SK-N-SH (cell line): ENCODE measurements at regions not wholly inside any gene's neighbourhood (a gene's known extent, or its start where the extent isn't known, plus 50 kb on each side); places are given as distances from the start of the nearest gene placed in this dataset.

Experiments used
- CTCF ChIA-PET: fragments of 300-600, 350-600 bp; formaldehyde crosslinking; extraction: SDS; loops from one replicate; lab custom pipeline; 2021; lab: Yijun Ruan, JAX
- POLR2A ChIA-PET: fragments of 350-600 bp; sonication (Branson Sonifier 250); formaldehyde crosslinking; extraction: SDS; loops from one replicate; lab custom pipeline; 2020; ENCODE audit warnings: antibody characterized with exemption, inconsistent platforms; lab: Yijun Ruan, JAX
- DNase-seq: peaks from one replicate; pipeline ENCODE4 v3.0.0; 2012
- H2AFZ ChIP-seq: fragments of 200-600 bp; sonication (generic); 2 replicates; pipeline ENCODE4 v1.8.1; 2016; ENCODE audit warnings: antibody characterized with exemption, mild to moderate bottlenecking, low read depth
- H3F3A ChIP-seq: fragments of 200-600 bp; sonication (generic); replicated peaks from 2 replicates; pipeline ENCODE3; 2016; ENCODE audit warnings: antibody characterized with exemption, mild to moderate bottlenecking; ENCODE audit not compliant: insufficient read depth
- H3K27ac ChIP-seq, 2 experiments: fragments of 200-500 bp in 1 of 2; fragments of 200-600 bp in 1 of 2; sonication (Bioruptor generic) in 1 of 2; sonication (generic), shearing (Covaris generic) in 1 of 2; 2 replicates each; pipeline versions ENCODE4 v1.5.1 to v1.6.1; 2014 to 2016; ENCODE audit warnings: low read depth in 2 of 2, inconsistent platforms in 1 of 2, low read length in 1 of 2, mild to moderate bottlenecking in 1 of 2, mixed read lengths in 1 of 2
- H3K27me3 ChIP-seq: fragments of 200-600 bp; sonication (generic), shearing (Covaris generic); 2 replicates; pipeline ENCODE4 v1.6.1; 2016; ENCODE audit warnings: mixed run types; ENCODE audit not compliant: insufficient read depth
- H3K36me3 ChIP-seq, 2 experiments: fragments of 200-500 bp in 1 of 2; fragments of 200-600 bp in 1 of 2; sonication (Bioruptor generic) in 1 of 2; sonication (generic) in 1 of 2; replicated peaks in 1 of 2; 2 replicates each; pipeline versions ENCODE3 to v1.5.1; 2014 to 2016; ENCODE audit warnings: low read length in 1 of 2, mild to moderate bottlenecking in 1 of 2; ENCODE audit not compliant: insufficient read depth in 2 of 2, control insufficient read depth in 1 of 2
- H3K4me1 ChIP-seq, 2 experiments: fragments of 200-500 bp in 1 of 2; fragments of 200-600 bp in 1 of 2; sonication (Bioruptor generic) in 1 of 2; sonication (generic), shearing (Covaris generic) in 1 of 2; 2 replicates each; pipeline versions ENCODE4 v1.5.1 to v1.6.1; 2014 to 2016; ENCODE audit warnings: low read depth in 1 of 2, low read length in 1 of 2, mixed run types in 1 of 2; ENCODE audit not compliant: insufficient read depth in 2 of 2, control insufficient read depth in 1 of 2
- H3K4me2 ChIP-seq: fragments of 200-600 bp; sonication (generic), shearing (Covaris generic); 2 replicates; pipeline ENCODE4 v1.6.1; 2017; ENCODE audit warnings: mixed run types
- H3K4me3 ChIP-seq, 2 experiments: fragments of 200-500 bp in 1 of 2; fragments of 200-600 bp in 1 of 2; sonication (Bioruptor generic) in 1 of 2; sonication (generic), shearing (Covaris generic) in 1 of 2; 2 replicates each; pipeline versions ENCODE4 v1.5.1 to v1.8.1; 2014 to 2016; ENCODE audit warnings: low read depth in 2 of 2, inconsistent platforms in 1 of 2, low read length in 1 of 2, mild to moderate bottlenecking in 1 of 2, mixed read lengths in 1 of 2, moderate library complexity in 1 of 2
- H3K79me2 ChIP-seq: fragments of 200-600 bp; sonication (generic); 2 replicates; pipeline ENCODE4 v1.8.1; 2017; ENCODE audit warnings: mild to moderate bottlenecking; ENCODE audit not compliant: insufficient read depth
- H3K9ac ChIP-seq: fragments of 200-600 bp; sonication (generic); 2 replicates; pipeline ENCODE4 v1.6.1; 2017; ENCODE audit warnings: mixed run types
- H3K9me2 ChIP-seq: fragments of 200-600 bp; sonication (generic); 2 replicates; pipeline ENCODE4 v1.6.1; 2017; ENCODE audit warnings: mixed run types
- H3K9me3 ChIP-seq: fragments of 200-600 bp; sonication (generic); 2 replicates; pipeline ENCODE4 v1.6.1; 2017; ENCODE audit warnings: mixed run types, mild to moderate bottlenecking, moderate library complexity
- H4K20me1 ChIP-seq: fragments of 200-600 bp; sonication (generic); 2 replicates; pipeline ENCODE4 v1.6.1; 2017; ENCODE audit warnings: mild to moderate bottlenecking, mixed run types; ENCODE audit not compliant: insufficient read depth
- ELF1 ChIP-seq: IDR thresholded peaks from 2 replicates; pipeline ENCODE4 v1.4.0; 2012
- EZH2phosphoT487 ChIP-seq: fragments of 200-600 bp; sonication (generic); IDR thresholded peaks from 2 replicates; pipeline ENCODE4 v1.6.1; 2017; ENCODE audit warnings: low read depth, mixed run types, mild to moderate bottlenecking, antibody characterized with exemption, moderate library complexity, borderline replicate concordance
- FOSL2 ChIP-seq: IDR thresholded peaks from 2 replicates; pipeline ENCODE4 v1.4.0; 2012; ENCODE audit warnings: low read depth, mild to moderate bottlenecking, moderate library complexity, borderline replicate concordance
- FOXJ3 ChIP-seq: sonication (generic); formaldehyde crosslinking; IDR thresholded peaks from 2 replicates; pipeline ENCODE4 v1.5.1; 2020; ENCODE audit warnings: mild to moderate bottlenecking, missing genetic modification reagents
- GABPA ChIP-seq: IDR thresholded peaks from 2 replicates; pipeline ENCODE4 v1.4.0; 2012; ENCODE audit warnings: low read depth, mild to moderate bottlenecking
- JUND ChIP-seq: IDR thresholded peaks from 2 replicates; pipeline ENCODE4 v1.4.0; 2012
- MEF2A ChIP-seq: IDR thresholded peaks from 2 replicates; pipeline ENCODE4 v1.4.0; 2012; ENCODE audit warnings: low read depth, borderline replicate concordance
- MXI1 ChIP-seq: IDR thresholded peaks from 2 replicates; pipeline ENCODE4 v1.6.1; 2012; ENCODE audit warnings: mild to moderate bottlenecking, low read depth, low read length, improper control_type of control experiment
- NRF1 ChIP-seq: IDR thresholded peaks from 2 replicates; pipeline ENCODE4 v1.6.1; 2012; ENCODE audit warnings: low read depth, mild to moderate bottlenecking, low read length
- POLR2AphosphoS5 ChIP-seq: IDR thresholded peaks from 2 replicates; pipeline ENCODE4 v1.6.1; 2012; ENCODE audit warnings: low read depth, low read length
- SIN3A ChIP-seq: IDR thresholded peaks from 2 replicates; pipeline ENCODE4 v1.6.1; 2012; ENCODE audit warnings: low read depth, mild to moderate bottlenecking, low read length, moderate library complexity, borderline replicate concordance
- TAF1 ChIP-seq: IDR thresholded peaks from 2 replicates; pipeline ENCODE4 v1.6.1; 2012; ENCODE audit warnings: low read depth, mild to moderate bottlenecking, low read length, moderate library complexity, borderline replicate concordance
- TCF12 ChIP-seq: IDR thresholded peaks from 2 replicates; pipeline ENCODE4 v1.4.0; 2012
- YY1 ChIP-seq: IDR thresholded peaks from 2 replicates; pipeline ENCODE4 v1.4.0; 2012; ENCODE audit warnings: low read depth, mild to moderate bottlenecking
- WGBS: methylation state at CpG from one replicate; pipeline ENCODE4 v1.1.6; 2017; ENCODE audit warnings: low lambda C conversion rate; 5-methylcytosine and 5-hydroxymethylcytosine counted together
- TF ChIP-seq, protein P1 (sequence below): IDR thresholded peaks from 2 replicates; pipeline ENCODE4 v1.4.0; 2012; ENCODE audit warnings: low read depth, borderline replicate concordance
- TF ChIP-seq, protein P2 (sequence below): IDR thresholded peaks from 2 replicates; pipeline ENCODE4 v1.4.0; 2012; ENCODE audit warnings: low read depth, borderline replicate concordance
- TF ChIP-seq, protein P3 (sequence below): fragments of 150-350 bp; IDR thresholded peaks from 2 replicates; pipeline ENCODE4 v1.6.1; 2017; ENCODE audit warnings: antibody characterized with exemption, low read length, low read depth, borderline replicate concordance
- TF ChIP-seq, protein P4 (sequence below): IDR thresholded peaks from 2 replicates; pipeline ENCODE4 v1.4.0; 2012; ENCODE audit warnings: low read depth
- TF ChIP-seq, protein P5 (sequence below): fragments of 200-600 bp; sonication (generic); IDR thresholded peaks from 2 replicates; pipeline ENCODE4 v1.6.1; 2017; ENCODE audit warnings: antibody characterized with exemption, mild to moderate bottlenecking, moderate library complexity
- TF ChIP-seq, protein P6 (sequence below): fragments of 150-350 bp; IDR thresholded peaks from 2 replicates; pipeline ENCODE4 v1.6.1; 2016; ENCODE audit warnings: mild to moderate bottlenecking, low read depth, low read length

DNA sequence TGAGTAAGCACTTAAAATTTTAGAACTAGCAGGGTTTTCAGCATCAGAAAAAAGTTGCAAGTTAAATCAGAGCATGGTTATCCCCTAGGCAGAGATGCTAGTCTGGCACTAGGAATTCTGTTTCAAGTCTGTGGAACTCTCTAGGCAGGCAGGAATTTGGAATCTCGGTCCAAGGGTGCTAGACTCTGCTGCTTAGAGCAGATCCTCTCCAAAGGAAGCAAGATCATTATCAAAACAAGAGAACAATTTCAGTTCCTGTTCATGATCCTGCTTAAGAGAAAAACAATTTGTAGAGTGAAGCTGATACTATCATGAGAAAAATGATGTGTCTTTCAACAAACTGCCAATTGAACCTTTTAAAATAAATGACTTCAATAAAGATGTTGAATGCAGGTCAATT is 420.7 kb downstream of the KIF4B start (continued):
- TF ChIP-seq, protein P1, sequence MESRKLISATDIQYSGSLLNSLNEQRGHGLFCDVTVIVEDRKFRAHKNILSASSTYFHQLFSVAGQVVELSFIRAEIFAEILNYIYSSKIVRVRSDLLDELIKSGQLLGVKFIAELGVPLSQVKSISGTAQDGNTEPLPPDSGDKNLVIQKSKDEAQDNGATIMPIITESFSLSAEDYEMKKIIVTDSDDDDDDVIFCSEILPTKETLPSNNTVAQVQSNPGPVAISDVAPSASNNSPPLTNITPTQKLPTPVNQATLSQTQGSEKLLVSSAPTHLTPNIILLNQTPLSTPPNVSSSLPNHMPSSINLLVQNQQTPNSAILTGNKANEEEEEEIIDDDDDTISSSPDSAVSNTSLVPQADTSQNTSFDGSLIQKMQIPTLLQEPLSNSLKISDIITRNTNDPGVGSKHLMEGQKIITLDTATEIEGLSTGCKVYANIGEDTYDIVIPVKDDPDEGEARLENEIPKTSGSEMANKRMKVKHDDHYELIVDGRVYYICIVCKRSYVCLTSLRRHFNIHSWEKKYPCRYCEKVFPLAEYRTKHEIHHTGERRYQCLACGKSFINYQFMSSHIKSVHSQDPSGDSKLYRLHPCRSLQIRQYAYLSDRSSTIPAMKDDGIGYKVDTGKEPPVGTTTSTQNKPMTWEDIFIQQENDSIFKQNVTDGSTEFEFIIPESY = no peak
- TF ChIP-seq EZH2phosphoT487 = no peak
- no peak for TF ChIP-seq MXI1
- no peak for TF ChIP-seq POLR2AphosphoS5
- TF ChIP-seq SIN3A = no peak
- TF ChIP-seq FOSL2 = no peak
- no peak for TF ChIP-seq NRF1
- TF ChIP-seq, protein P2, sequence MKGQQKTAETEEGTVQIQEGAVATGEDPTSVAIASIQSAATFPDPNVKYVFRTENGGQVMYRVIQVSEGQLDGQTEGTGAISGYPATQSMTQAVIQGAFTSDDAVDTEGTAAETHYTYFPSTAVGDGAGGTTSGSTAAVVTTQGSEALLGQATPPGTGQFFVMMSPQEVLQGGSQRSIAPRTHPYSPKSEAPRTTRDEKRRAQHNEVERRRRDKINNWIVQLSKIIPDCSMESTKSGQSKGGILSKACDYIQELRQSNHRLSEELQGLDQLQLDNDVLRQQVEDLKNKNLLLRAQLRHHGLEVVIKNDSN = no peak

DNA sequence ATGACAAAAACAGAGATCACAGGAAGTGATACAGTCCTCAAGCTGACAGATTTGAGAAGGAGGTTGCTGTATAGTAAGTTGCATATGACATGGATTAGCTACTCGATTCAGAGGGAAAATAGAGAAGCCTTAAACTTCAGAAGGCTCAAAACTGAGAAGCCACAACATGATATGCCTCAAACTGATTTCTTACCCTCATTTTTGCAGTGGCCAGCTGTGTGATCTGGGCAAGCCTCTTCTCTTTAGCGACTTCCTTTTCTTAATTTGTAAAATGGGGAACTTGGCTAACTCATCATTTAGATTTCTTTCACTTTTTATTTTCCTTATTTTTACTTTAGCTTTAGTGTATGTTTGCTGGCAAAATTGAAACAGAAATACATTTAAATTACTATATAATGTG is 421.1 kb downstream of the KIF4B start:
- Histone ChIP-seq H4K20me1 (no peaks in the 10 kb centered on the region), H3K9me2 (no peaks in the 10 kb centered on the region), H3F3A (no peaks in the 10 kb centered on the region), H3K4me2 (no peak overlapping the region), H3K79me2 (no peaks in the 10 kb centered on the region), H3K9me3 (no peaks in the 10 kb centered on the region), H3K4me1 (no peaks in the 10 kb centered on the region), H3K9ac (no peak overlapping the region), H3K27me3 (no peaks in the 10 kb centered on the region), H2AFZ (no peak overlapping the region), H3K27ac (no peak overlapping the region), H3K4me3 (no peak overlapping the region), H3K36me3 (no peaks in the 10 kb centered on the region)
- CTCF ChIA-PET = interaction anchor here (0.6 kb wide), 1 partner anchor 443 kb away, joined by 3 read pairs; no protein-coding TSS in a partner anchor
- WGBS = 21% methylated on average over 2 of the region's 2 CpGs
- POLR2A ChIA-PET = no interaction called here
- TF ChIP-seq TCF12 (no peak), ELF1 (no peak), FOXJ3 (CRISPR knock-in tag) (no peak), GABPA (no peak), NRF1 (no peak), FOSL2 (no peak), JUND (no peak), TAF1 (no peak), YY1 (no peak), MEF2A (no peak)
- TF ChIP-seq, protein P1 = no peak
- TF ChIP-seq, protein P3, sequence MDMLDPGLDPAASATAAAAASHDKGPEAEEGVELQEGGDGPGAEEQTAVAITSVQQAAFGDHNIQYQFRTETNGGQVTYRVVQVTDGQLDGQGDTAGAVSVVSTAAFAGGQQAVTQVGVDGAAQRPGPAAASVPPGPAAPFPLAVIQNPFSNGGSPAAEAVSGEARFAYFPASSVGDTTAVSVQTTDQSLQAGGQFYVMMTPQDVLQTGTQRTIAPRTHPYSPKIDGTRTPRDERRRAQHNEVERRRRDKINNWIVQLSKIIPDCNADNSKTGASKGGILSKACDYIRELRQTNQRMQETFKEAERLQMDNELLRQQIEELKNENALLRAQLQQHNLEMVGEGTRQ = no peak
- TF ChIP-seq, protein P4, sequence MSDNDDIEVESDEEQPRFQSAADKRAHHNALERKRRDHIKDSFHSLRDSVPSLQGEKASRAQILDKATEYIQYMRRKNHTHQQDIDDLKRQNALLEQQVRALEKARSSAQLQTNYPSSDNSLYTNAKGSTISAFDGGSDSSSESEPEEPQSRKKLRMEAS = no peak
- TF ChIP-seq, protein P5, sequence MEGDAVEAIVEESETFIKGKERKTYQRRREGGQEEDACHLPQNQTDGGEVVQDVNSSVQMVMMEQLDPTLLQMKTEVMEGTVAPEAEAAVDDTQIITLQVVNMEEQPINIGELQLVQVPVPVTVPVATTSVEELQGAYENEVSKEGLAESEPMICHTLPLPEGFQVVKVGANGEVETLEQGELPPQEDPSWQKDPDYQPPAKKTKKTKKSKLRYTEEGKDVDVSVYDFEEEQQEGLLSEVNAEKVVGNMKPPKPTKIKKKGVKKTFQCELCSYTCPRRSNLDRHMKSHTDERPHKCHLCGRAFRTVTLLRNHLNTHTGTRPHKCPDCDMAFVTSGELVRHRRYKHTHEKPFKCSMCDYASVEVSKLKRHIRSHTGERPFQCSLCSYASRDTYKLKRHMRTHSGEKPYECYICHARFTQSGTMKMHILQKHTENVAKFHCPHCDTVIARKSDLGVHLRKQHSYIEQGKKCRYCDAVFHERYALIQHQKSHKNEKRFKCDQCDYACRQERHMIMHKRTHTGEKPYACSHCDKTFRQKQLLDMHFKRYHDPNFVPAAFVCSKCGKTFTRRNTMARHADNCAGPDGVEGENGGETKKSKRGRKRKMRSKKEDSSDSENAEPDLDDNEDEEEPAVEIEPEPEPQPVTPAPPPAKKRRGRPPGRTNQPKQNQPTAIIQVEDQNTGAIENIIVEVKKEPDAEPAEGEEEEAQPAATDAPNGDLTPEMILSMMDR = no peak
- TF ChIP-seq, protein P6, sequence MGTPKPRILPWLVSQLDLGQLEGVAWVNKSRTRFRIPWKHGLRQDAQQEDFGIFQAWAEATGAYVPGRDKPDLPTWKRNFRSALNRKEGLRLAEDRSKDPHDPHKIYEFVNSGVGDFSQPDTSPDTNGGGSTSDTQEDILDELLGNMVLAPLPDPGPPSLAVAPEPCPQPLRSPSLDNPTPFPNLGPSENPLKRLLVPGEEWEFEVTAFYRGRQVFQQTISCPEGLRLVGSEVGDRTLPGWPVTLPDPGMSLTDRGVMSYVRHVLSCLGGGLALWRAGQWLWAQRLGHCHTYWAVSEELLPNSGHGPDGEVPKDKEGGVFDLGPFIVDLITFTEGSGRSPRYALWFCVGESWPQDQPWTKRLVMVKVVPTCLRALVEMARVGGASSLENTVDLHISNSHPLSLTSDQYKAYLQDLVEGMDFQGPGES = no peak
- no peak for DNase-seq
